ENCODE measurements at regions not wholly inside any gene's neighbourhood (a gene's known extent, or its start where the extent isn't known, plus 50 kb on each side); places are given as distances from the start of the nearest gene placed in this dataset.
A peak's percentile ranks its signal among the peaks of the same experiment; 100 is the strongest.

GRCh38 chr1:147089457-147089856 lies 82.8 kb downstream of the PRKAB2 start:
- ATAC-seq, result no peak
- no peak for TF ChIP-seq ZNF565 (CRISPR knock-in tag; conservative IDR thresholded peaks at IDR 0.05; ENCODE audit: low read depth)

DNA sequence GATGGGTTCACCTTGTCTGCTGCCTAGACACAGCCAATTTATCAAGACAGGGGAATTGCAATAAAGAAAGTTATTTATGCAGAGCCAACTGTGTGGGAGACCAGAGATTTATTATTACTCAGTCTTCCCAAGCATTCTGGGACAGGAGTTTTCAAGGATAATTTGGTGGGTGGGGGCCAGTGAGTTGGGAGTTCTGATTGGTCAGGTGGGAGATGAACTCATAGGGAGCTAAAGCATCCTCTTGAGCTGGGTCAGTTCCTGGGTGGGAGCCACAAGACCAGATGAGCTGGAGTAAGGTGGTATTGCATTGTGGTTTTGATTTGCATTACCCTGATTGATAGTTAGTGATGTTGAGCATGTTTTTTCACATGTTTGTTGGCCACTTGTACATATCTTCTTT lies 86.1 kb downstream of the PRKAB2 start:
- ATAC-seq, result no peak
- no peak for TF ChIP-seq RARB (CRISPR knock-in tag; IDR thresholded peaks at IDR 0.05)
- TF ChIP-seq BACH2 (CRISPR knock-in tag; IDR thresholded peaks at IDR 0.05; ENCODE audit: borderline replicate concordance), result no peak
- TF ChIP-seq ZNF8 (CRISPR knock-in tag; IDR thresholded peaks at IDR 0.05), result no peak
- TF ChIP-seq, protein P1, sequence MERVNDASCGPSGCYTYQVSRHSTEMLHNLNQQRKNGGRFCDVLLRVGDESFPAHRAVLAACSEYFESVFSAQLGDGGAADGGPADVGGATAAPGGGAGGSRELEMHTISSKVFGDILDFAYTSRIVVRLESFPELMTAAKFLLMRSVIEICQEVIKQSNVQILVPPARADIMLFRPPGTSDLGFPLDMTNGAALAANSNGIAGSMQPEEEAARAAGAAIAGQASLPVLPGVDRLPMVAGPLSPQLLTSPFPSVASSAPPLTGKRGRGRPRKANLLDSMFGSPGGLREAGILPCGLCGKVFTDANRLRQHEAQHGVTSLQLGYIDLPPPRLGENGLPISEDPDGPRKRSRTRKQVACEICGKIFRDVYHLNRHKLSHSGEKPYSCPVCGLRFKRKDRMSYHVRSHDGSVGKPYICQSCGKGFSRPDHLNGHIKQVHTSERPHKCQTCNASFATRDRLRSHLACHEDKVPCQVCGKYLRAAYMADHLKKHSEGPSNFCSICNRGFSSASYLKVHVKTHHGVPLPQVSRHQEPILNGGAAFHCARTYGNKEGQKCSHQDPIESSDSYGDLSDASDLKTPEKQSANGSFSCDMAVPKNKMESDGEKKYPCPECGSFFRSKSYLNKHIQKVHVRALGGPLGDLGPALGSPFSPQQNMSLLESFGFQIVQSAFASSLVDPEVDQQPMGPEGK (CRISPR knock-in tag; IDR thresholded peaks at IDR 0.05; ENCODE audit: borderline replicate concordance), result no peak
- TF ChIP-seq CSDC2 (CRISPR knock-in tag; IDR thresholded peaks at IDR 0.05), result no peak
- TF ChIP-seq ZNF565 (CRISPR knock-in tag; conservative IDR thresholded peaks at IDR 0.05; ENCODE audit: low read depth), result no peak

DNA sequence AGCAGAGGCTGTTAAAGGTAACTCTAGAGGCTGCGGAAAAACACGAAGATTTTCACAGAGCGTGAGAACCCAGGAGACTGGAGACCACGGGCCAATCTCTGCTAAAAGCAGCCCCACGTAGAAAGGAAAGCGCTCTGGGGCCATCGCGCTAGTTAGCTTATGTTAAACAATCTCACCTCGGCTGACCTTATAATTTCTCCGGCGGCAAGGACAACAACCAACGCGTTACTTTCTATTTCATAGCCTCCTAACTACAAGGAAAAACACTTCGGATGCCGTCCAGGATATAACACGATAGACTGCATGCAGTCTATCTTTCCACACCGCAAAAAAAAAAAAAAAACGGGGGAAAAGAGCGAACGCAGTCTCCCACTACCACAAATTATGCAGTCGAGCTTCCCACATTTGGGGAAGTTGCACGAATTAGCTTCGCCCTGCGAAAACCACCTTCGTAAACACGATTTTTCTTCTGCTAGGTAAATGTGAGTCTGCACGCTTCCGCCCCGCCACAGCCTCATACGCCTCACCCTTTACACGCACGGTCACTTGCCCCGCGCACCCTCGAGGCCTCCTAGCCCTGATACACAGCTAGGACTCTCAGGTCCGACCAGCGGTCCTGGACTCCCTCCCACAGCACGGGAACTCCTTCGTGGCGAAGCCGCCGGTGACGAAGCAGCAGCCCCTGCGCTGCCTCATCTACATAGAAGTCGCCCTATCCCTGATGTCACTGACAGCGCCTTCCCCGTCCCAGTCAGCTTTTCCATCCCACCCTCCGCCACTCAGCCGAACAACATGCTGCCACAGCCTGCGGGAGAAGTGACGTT lies 87.8 kb downstream of the PRKAB2 start:
- TF ChIP-seq ZFP3 (CRISPR knock-in tag; IDR thresholded peaks at IDR 0.05) (no peak), OSR1 (CRISPR knock-in tag; IDR thresholded peaks at IDR 0.05) (0 out of 2 replicates have a peak, but pooled peaks have one; percentile 34), CSRNP3 (CRISPR knock-in tag; IDR thresholded peaks at IDR 0.05) (peak; percentile 93), BACH2 (CRISPR knock-in tag; IDR thresholded peaks at IDR 0.05; ENCODE audit: borderline replicate concordance) (no peak), GLIS3 (CRISPR knock-in tag; IDR thresholded peaks at IDR 0.05) (peak; percentile 97), ARNTL (CRISPR knock-in tag; IDR thresholded peaks at IDR 0.05; ENCODE audit: borderline replicate concordance, low read depth) (peak; percentile 81; the same call in 1 of the 2 replicates), ZNF565 (CRISPR knock-in tag; conservative IDR thresholded peaks at IDR 0.05; ENCODE audit: low read depth) (no peak), ESRRG (CRISPR knock-in tag; IDR thresholded peaks at IDR 0.05) (peak; percentile 91), CREB5 (CRISPR knock-in tag; IDR thresholded peaks at IDR 0.05; ENCODE audit: low read depth) (peak; percentile 70; the same call in 1 of the 2 replicates), ZNF8 (CRISPR knock-in tag; IDR thresholded peaks at IDR 0.05) (no peak), TCF4 (CRISPR knock-in tag; IDR thresholded peaks at IDR 0.05; ENCODE audit: borderline replicate concordance) (no peak), ZC3H10 (CRISPR knock-in tag; IDR thresholded peaks at IDR 0.05) (peak; percentile 77; the same call in 1 of the 2 replicates), ZFP30 (CRISPR knock-in tag; IDR thresholded peaks at IDR 0.05) (peak; percentile 3; the same call in 1 of the 2 replicates), TOX (CRISPR knock-in tag; IDR thresholded peaks at IDR 0.05; ENCODE audit: borderline replicate concordance) (peak; percentile 89), ISL1 (CRISPR knock-in tag; IDR thresholded peaks at IDR 0.05) (no peak), SNAI2 (CRISPR knock-in tag; IDR thresholded peaks at IDR 0.05) (no peak), PPARA (CRISPR knock-in tag; IDR thresholded peaks at IDR 0.05; ENCODE audit: borderline replicate concordance) (no peak), RARB (CRISPR knock-in tag; IDR thresholded peaks at IDR 0.05) (no peak)
- TF ChIP-seq, protein P2, sequence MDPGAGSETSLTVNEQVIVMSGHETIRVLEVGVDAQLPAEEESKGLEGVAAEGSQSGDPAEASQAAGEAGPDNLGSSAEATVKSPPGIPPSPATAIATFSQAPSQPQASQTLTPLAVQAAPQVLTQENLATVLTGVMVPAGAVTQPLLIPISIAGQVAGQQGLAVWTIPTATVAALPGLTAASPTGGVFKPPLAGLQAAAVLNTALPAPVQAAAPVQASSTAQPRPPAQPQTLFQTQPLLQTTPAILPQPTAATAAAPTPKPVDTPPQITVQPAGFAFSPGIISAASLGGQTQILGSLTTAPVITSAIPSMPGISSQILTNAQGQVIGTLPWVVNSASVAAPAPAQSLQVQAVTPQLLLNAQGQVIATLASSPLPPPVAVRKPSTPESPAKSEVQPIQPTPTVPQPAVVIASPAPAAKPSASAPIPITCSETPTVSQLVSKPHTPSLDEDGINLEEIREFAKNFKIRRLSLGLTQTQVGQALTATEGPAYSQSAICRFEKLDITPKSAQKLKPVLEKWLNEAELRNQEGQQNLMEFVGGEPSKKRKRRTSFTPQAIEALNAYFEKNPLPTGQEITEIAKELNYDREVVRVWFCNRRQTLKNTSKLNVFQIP (CRISPR knock-in tag; IDR thresholded peaks at IDR 0.05; ENCODE audit: borderline replicate concordance, low read depth), result 0 out of 2 replicates have a peak, but pooled peaks have one; percentile 20
- TF ChIP-seq, protein P3, sequence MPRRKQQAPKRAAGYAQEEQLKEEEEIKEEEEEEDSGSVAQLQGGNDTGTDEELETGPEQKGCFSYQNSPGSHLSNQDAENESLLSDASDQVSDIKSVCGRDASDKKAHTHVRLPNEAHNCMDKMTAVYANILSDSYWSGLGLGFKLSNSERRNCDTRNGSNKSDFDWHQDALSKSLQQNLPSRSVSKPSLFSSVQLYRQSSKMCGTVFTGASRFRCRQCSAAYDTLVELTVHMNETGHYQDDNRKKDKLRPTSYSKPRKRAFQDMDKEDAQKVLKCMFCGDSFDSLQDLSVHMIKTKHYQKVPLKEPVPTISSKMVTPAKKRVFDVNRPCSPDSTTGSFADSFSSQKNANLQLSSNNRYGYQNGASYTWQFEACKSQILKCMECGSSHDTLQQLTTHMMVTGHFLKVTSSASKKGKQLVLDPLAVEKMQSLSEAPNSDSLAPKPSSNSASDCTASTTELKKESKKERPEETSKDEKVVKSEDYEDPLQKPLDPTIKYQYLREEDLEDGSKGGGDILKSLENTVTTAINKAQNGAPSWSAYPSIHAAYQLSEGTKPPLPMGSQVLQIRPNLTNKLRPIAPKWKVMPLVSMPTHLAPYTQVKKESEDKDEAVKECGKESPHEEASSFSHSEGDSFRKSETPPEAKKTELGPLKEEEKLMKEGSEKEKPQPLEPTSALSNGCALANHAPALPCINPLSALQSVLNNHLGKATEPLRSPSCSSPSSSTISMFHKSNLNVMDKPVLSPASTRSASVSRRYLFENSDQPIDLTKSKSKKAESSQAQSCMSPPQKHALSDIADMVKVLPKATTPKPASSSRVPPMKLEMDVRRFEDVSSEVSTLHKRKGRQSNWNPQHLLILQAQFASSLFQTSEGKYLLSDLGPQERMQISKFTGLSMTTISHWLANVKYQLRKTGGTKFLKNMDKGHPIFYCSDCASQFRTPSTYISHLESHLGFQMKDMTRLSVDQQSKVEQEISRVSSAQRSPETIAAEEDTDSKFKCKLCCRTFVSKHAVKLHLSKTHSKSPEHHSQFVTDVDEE (CRISPR knock-in tag; IDR thresholded peaks at IDR 0.05), result no peak
- TF ChIP-seq, protein P1 (CRISPR knock-in tag; IDR thresholded peaks at IDR 0.05; ENCODE audit: borderline replicate concordance), result peak; percentile 93
- ATAC-seq, result peak; percentile 91

All from SK-N-SH treated with all-trans-retinoic acid at 6 μM for 48 hours (cell line).